ENCODE measurements at regions not wholly inside any gene's neighbourhood (a gene's known extent, or its start where the extent isn't known, plus 50 kb on each side); places are given as distances from the start of the nearest gene placed in this dataset.

DNA sequence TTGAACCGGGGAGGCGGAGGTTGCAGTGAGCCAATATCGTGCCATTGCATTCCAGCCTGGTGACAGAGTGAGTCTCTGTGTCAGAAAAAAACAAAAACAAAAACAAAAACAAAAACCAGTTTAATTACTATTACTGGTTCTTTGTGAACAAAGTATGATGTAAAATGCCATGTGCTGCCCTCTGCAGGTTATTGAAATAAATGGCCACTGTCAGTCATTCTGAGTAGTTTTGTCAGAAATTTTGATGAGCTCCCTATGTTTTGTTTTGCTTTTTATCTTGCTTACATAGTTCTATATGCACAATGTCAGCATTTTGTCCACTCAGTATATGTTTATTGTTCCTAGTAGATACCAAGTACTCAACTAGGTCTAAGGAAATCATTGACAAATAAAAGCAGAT lies 423.6 kb upstream of the CHST9 start:
- Mint-ChIP-seq H3K9me3 (peaks cover 3% of the 10 kb centered on the region), H3K36me3 (no peaks in the 10 kb centered on the region), H3K27ac (no peak overlapping the region), H3K4me3 (no peak overlapping the region), H3K4me1 (peaks cover 5% of the 10 kb centered on the region), H3K27me3 (ENCODE audit: low read depth) (no peaks in the 10 kb centered on the region)
- TF ChIP-seq, protein P1, sequence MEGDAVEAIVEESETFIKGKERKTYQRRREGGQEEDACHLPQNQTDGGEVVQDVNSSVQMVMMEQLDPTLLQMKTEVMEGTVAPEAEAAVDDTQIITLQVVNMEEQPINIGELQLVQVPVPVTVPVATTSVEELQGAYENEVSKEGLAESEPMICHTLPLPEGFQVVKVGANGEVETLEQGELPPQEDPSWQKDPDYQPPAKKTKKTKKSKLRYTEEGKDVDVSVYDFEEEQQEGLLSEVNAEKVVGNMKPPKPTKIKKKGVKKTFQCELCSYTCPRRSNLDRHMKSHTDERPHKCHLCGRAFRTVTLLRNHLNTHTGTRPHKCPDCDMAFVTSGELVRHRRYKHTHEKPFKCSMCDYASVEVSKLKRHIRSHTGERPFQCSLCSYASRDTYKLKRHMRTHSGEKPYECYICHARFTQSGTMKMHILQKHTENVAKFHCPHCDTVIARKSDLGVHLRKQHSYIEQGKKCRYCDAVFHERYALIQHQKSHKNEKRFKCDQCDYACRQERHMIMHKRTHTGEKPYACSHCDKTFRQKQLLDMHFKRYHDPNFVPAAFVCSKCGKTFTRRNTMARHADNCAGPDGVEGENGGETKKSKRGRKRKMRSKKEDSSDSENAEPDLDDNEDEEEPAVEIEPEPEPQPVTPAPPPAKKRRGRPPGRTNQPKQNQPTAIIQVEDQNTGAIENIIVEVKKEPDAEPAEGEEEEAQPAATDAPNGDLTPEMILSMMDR (IDR thresholded peaks at IDR 0.05; ENCODE audit: unreplicated experiment), result peak; percentile 52
- no peak for DNase-seq (ENCODE audit: low spot score in 2 of 2, unreplicated experiment in 2 of 2)

DNA sequence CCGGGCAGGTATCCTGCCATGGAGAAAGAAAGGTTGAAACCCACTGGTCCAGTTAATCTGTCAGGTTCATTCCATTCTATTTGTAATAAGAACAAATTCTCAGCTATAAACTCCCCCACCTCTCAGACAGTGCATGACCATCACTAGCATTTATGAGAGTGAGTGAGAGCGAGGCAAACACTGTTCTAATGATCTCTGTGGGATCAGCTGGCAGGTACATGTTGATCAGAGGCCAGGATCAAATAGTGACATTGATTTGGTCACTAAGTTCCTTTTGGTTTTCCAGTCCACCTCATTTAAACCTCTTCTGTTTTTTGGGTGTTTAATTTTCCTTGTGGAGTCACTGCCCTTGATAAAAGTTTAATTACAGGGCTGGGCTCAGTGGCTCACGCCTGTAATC lies 423.1 kb upstream of the CHST9 start:
- Mint-ChIP-seq H3K9me3 (peaks cover 3% of the 10 kb centered on the region), H3K36me3 (no peaks in the 10 kb centered on the region), H3K27ac (no peak overlapping the region), H3K4me3 (no peak overlapping the region), H3K27me3 (ENCODE audit: low read depth) (no peaks in the 10 kb centered on the region), H3K4me1 (peaks cover 5% of the 10 kb centered on the region)
- DNase-seq (ENCODE audit: low spot score in 2 of 2, unreplicated experiment in 2 of 2), result no peak
- TF ChIP-seq, protein P1 (IDR thresholded peaks at IDR 0.05; ENCODE audit: unreplicated experiment), result no peak

DNA sequence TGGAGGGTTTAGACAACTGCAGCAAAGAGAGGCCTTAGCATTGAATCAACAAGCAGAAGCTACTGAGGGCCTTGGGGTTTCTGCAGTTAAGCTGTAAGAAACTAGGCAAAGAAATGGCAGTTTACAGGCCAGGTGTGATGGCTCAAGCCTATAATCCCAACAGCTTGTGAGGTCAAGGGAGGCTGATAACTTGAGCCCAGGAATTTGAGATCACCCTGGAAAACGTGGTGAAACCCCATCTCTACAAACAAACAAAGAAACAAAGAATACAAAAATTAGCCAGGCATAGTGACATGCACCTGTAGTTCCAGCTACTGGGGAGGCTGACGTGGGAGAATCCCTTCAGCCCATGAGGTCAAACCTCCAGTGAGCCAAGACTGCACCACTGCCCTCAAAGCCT lies 421.6 kb upstream of the CHST9 start:
- H3K27me3 Mint-ChIP-seq (ENCODE audit: low read depth), result no peaks in the 10 kb centered on the region
- TF ChIP-seq, protein P1 (IDR thresholded peaks at IDR 0.05; ENCODE audit: unreplicated experiment), result no peak
- H3K27ac Mint-ChIP-seq, result no peak overlapping the region
- H3K36me3 Mint-ChIP-seq, result no peaks in the 10 kb centered on the region
- H3K4me1 Mint-ChIP-seq, result peaks cover 5% of the 10 kb centered on the region
- no peak overlapping the region for H3K4me3 Mint-ChIP-seq
- no peak for DNase-seq (ENCODE audit: low spot score in 2 of 2, unreplicated experiment in 2 of 2)
- peaks cover 3% of the 10 kb centered on the region for H3K9me3 Mint-ChIP-seq

DNA sequence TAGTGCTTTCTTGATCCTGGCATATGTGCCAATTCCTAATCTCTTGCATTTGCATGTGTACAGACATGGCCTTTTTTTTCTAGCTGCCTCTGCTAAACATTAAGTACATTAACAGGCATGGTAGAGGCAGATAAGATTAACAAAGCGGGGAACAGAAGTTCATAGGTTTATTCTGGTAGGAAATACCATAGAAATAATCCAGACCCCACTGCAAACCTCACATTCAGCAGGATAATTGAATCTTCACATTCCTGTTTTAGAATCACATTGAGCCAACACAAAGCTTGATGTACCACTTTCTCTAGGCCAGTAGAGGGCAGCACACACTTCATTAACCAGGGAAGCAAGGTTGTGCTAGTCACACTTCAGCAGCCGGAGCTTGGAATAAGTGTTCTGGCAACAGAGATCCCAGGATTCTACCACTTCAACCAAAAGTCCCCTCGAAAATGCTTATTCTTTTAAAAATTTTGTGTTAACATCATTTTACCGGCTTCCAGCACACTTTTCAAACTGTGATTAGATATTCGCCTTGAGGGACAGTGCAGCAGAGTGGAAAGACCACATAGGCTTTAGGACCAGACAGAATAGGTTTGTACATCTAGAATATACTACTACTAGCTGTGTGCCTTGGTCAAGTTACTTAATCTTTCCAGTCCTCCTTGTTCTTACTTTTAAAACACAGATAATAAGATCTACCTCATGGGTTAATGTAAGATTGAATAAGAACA lies 420.2 kb upstream of the CHST9 start:
- TF ChIP-seq, protein P1 (IDR thresholded peaks at IDR 0.05; ENCODE audit: unreplicated experiment), result peak; percentile 89
- Mint-ChIP-seq H3K9me3 (peaks cover 3% of the 10 kb centered on the region), H3K4me3 (no peak overlapping the region), H3K27ac (no peak overlapping the region), H3K4me1 (peaks cover 5% of the 10 kb centered on the region), H3K36me3 (no peaks in the 10 kb centered on the region), H3K27me3 (ENCODE audit: low read depth) (no peaks in the 10 kb centered on the region)
- DNase-seq (ENCODE audit: low spot score in 2 of 2, unreplicated experiment in 2 of 2), result peak; percentile 34 to 63

DNA sequence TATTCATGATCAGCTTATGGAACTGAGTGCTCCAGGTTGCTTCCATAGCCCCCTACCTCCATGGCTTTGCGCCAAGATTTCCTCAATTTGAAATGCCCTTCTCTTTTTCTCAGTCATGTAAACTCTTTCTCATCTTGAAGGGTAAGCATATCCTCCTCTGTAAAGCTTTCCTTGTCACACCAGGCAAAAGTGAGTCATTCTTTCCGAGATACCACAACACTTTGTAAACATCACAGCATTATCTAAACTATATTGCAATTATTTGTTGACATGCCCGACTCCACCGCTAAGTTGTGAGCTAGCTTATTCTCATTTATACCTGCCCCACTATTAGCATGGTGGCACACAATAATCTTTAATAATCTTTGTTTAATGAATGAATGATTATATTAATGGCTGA lies 419.5 kb upstream of the CHST9 start:
- TF ChIP-seq, protein P1 (IDR thresholded peaks at IDR 0.05; ENCODE audit: unreplicated experiment), result no peak
- H3K4me3 Mint-ChIP-seq, result no peak overlapping the region
- H3K27ac Mint-ChIP-seq, result no peak overlapping the region
- H3K36me3 Mint-ChIP-seq, result no peaks in the 10 kb centered on the region
- H3K4me1 Mint-ChIP-seq, result peaks cover 5% of the 10 kb centered on the region
- no peak for DNase-seq (ENCODE audit: low spot score in 2 of 2, unreplicated experiment in 2 of 2)
- H3K27me3 Mint-ChIP-seq (ENCODE audit: low read depth), result no peaks in the 10 kb centered on the region
- H3K9me3 Mint-ChIP-seq, result peaks cover 3% of the 10 kb centered on the region

Data from mesothelial cell of epicardium (in vitro differentiated cells).